ENCODE measurements at regions not wholly inside any gene's neighbourhood (a gene's known extent, or its start where the extent isn't known, plus 50 kb on each side); places are given as distances from the start of the nearest gene placed in this dataset.

DNA sequence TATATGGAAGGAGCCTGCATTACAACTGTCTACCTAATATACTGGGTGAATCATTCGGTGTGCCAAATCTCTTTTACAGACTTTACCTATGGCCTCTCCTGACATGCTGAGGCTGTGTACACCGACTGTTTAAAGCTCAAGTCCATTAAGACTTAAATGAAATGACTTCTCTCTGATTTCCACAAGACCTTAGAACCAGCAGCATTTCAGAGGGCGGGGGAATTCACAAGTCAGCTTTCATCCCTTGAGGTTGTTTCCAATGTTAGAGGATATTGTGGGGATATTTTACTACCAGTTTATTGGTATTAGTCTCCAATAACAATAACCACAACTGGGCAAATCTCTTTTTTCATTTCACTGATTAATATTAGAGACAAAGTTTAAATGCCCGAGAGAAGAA is 87.1 kb upstream of the IKZF1 start:
- TF ChIP-seq EP300 (IDR thresholded peaks at IDR 0.05; ENCODE audit: low read depth) (no peak), POLR2A (IDR thresholded peaks at IDR 0.05) (no peak)
- TF ChIP-seq, protein P1, sequence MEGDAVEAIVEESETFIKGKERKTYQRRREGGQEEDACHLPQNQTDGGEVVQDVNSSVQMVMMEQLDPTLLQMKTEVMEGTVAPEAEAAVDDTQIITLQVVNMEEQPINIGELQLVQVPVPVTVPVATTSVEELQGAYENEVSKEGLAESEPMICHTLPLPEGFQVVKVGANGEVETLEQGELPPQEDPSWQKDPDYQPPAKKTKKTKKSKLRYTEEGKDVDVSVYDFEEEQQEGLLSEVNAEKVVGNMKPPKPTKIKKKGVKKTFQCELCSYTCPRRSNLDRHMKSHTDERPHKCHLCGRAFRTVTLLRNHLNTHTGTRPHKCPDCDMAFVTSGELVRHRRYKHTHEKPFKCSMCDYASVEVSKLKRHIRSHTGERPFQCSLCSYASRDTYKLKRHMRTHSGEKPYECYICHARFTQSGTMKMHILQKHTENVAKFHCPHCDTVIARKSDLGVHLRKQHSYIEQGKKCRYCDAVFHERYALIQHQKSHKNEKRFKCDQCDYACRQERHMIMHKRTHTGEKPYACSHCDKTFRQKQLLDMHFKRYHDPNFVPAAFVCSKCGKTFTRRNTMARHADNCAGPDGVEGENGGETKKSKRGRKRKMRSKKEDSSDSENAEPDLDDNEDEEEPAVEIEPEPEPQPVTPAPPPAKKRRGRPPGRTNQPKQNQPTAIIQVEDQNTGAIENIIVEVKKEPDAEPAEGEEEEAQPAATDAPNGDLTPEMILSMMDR (IDR thresholded peaks at IDR 0.05) = no peak
